ENCODE measurements at regions not wholly inside any gene's neighbourhood (a gene's known extent, or its start where the extent isn't known, plus 50 kb on each side); places are given as distances from the start of the nearest gene placed in this dataset.
"Not testable (repeated sequence)": the region's sequence is repeated elsewhere in the genome, so short reads cannot be mapped to it uniquely, and the experiment has no call there.

DNA sequence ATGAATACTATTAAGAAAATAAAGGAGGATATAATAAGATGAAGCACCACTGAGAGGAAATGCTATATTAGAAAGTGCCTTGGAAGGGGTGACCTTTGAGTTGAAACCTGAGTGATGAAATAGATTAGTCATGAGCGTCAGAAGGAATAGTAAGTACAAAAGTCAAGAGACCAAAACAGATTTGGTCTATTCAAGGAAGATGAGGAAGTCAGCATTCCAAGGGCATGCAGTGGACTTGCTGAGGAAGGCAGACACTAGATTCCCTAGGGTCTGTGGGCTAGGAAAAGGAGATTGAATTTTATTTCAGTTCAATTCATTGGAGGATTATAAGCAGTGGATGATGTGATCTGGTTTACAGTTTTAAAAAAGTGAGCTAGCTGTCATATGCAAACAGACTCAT, 73.0 kb upstream of the WDFY3 start:
- Histone ChIP-seq H3K4me1 (peaks cover 0 to 6% (median 0%) of the 10 kb centered on the region in 4 donors), H3K27ac (no peak overlapping the region), H3K4me3 (no peak overlapping the region), H3K27me3 (no peaks in the 10 kb centered on the region), H3K36me3 (no peaks in the 10 kb centered on the region), H3K9me3 (no peaks in the 10 kb centered on the region)
- DNase-seq, result no peak
- TF ChIP-seq POLR2A (IDR thresholded peaks at IDR 0.05), result no peak
- TF ChIP-seq, protein P1, sequence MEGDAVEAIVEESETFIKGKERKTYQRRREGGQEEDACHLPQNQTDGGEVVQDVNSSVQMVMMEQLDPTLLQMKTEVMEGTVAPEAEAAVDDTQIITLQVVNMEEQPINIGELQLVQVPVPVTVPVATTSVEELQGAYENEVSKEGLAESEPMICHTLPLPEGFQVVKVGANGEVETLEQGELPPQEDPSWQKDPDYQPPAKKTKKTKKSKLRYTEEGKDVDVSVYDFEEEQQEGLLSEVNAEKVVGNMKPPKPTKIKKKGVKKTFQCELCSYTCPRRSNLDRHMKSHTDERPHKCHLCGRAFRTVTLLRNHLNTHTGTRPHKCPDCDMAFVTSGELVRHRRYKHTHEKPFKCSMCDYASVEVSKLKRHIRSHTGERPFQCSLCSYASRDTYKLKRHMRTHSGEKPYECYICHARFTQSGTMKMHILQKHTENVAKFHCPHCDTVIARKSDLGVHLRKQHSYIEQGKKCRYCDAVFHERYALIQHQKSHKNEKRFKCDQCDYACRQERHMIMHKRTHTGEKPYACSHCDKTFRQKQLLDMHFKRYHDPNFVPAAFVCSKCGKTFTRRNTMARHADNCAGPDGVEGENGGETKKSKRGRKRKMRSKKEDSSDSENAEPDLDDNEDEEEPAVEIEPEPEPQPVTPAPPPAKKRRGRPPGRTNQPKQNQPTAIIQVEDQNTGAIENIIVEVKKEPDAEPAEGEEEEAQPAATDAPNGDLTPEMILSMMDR (IDR thresholded peaks at IDR 0.05), result no peak

GRCh38 chr4:85043812-85044496, 77.5 kb upstream of the WDFY3 start:
- H3K4me1 ChIP-seq, H3K36me3 ChIP-seq, H3K9me3 ChIP-seq, H3K27me3 ChIP-seq, H3K27ac ChIP-seq, H3K4me3 ChIP-seq: not testable (repeated sequence)
- DNase-seq, result peak in 2 of 3 donors; percentile 78 to 81

- H3K4me1 ChIP-seq, result no peaks in the 10 kb centered on the region
- H3K9me3 ChIP-seq, result no peaks in the 10 kb centered on the region
- no peak for DNase-seq
- TF ChIP-seq POLR2A (IDR thresholded peaks at IDR 0.05), result no peak
- TF ChIP-seq, protein P1 (IDR thresholded peaks at IDR 0.05), result no peak
- no peaks in the 10 kb centered on the region for H3K36me3 ChIP-seq
- no peak overlapping the region for H3K27ac ChIP-seq
- H3K4me3 ChIP-seq, result no peak overlapping the region
- H3K27me3 ChIP-seq, result no peaks in the 10 kb centered on the region
Measured at GRCh38 chr4:85050736-85051135, 84.2 kb upstream of the WDFY3 start.

DNA sequence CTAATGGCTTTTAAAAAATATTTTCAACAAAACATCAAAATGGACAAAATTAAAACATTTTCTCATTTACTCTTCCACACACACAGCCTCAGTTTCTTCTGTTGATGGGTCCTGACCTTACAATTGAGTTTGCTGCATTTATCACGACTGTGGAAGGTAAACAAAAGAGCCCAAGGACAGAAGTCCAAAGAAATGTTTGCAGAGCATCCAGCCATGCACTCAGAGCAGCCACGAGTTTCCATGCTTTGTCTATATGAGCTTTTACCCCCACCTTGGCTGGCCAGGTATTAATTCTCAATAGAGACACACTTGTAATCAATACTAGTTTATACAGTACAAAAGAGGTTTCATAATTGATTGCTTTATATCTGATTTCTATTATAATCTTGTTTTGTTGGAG, 85.0 kb upstream of the WDFY3 start:
- TF ChIP-seq, protein P1 (IDR thresholded peaks at IDR 0.05), result no peak
- no peak for TF ChIP-seq POLR2A (IDR thresholded peaks at IDR 0.05)
- Histone ChIP-seq H3K4me3 (no peak overlapping the region), H3K27ac (no peak overlapping the region), H3K9me3 (no peaks in the 10 kb centered on the region), H3K36me3 (no peaks in the 10 kb centered on the region), H3K27me3 (no peaks in the 10 kb centered on the region), H3K4me1 (no peaks in the 10 kb centered on the region)
- DNase-seq, result no peak

GRCh38 chr4:85054925-85055324, 88.4 kb upstream of the WDFY3 start:
- DNase-seq, H3K4me3 ChIP-seq, H3K4me1 ChIP-seq, H3K27ac ChIP-seq, H3K27me3 ChIP-seq, H3K36me3 ChIP-seq, H3K9me3 ChIP-seq: not testable (repeated sequence)

GRCh38 chr4:85058551-85058950, 92.1 kb upstream of the WDFY3 start:
- no peaks in the 10 kb centered on the region for H3K9me3 ChIP-seq
- no peak overlapping the region for H3K4me3 ChIP-seq
- H3K4me1 ChIP-seq, result no peaks in the 10 kb centered on the region
- TF ChIP-seq, protein P1 (IDR thresholded peaks at IDR 0.05), result no peak
- no peak for TF ChIP-seq POLR2A (IDR thresholded peaks at IDR 0.05)
- no peaks in the 10 kb centered on the region for H3K36me3 ChIP-seq
- no peak for DNase-seq
- no peak overlapping the region for H3K27ac ChIP-seq
- no peaks in the 10 kb centered on the region for H3K27me3 ChIP-seq

DNA sequence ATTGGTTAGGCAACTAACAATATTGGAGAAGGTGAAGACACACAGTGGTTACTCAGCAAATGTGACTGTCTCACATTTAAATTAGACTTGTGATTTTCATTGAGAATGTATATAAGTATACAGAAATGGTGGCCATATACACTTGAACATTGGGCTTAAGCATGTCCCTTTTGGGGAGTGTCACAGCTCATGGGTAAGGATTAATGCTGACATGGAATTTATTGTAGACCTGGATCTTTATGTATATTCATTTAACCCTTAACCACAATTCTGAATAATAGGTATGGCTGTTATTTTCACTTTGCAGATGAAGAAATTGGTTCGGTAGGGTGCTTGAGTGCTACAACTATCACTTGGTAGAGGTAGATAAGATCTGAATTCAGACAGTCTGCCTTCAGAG, 95.5 kb upstream of the WDFY3 start:
- TF ChIP-seq, protein P1 (IDR thresholded peaks at IDR 0.05), result no peak
- no peak for TF ChIP-seq POLR2A (IDR thresholded peaks at IDR 0.05)
- H3K4me1 ChIP-seq, result no peaks in the 10 kb centered on the region
- H3K36me3 ChIP-seq, result no peaks in the 10 kb centered on the region
- no peaks in the 10 kb centered on the region for H3K9me3 ChIP-seq
- no peak overlapping the region for H3K4me3 ChIP-seq
- no peak for DNase-seq
- H3K27me3 ChIP-seq, result no peaks in the 10 kb centered on the region
- H3K27ac ChIP-seq, result no peak overlapping the region
